Karpas-422 (cell line): ENCODE measurements at regions not wholly inside any gene's neighbourhood (a gene's known extent, or its start where the extent isn't known, plus 50 kb on each side); places are given as distances from the start of the nearest gene placed in this dataset.
A peak's percentile ranks its signal among the peaks of the same experiment; 100 is the strongest.
"Not testable (repeated sequence)": the region's sequence is repeated elsewhere in the genome, so short reads cannot be mapped to it uniquely, and the experiment has no call there.

ENCODE experiments used
- DNase-seq: peaks from one replicate; pipeline ENCODE4 v3.0.0-alpha.2; 2015
- H2AFZ ChIP-seq: fragments of 200-600 bp; sonication (generic); 2 replicates; pipeline ENCODE4 v1.6.1; 2014; ENCODE audit warnings: antibody characterized with exemption, low read length, mixed read lengths
- H3K27ac ChIP-seq: fragments of 200-600 bp; sonication (generic); 2 replicates; pipeline ENCODE4 v1.5.1; 2014; ENCODE audit warnings: mild to moderate bottlenecking, low read length, moderate library complexity
- H3K27me3 ChIP-seq: fragments of 200-600 bp; sonication (generic); 2 replicates; pipeline ENCODE4 v1.6.1; 2014; ENCODE audit warnings: low read length, mixed read lengths
- H3K36me3 ChIP-seq: fragments of 200-600 bp; sonication (generic); 2 replicates; pipeline ENCODE4 v1.6.1; 2014; ENCODE audit warnings: low read length, mixed read lengths; ENCODE audit not compliant: insufficient read depth
- H3K4me1 ChIP-seq: fragments of 200-600 bp; sonication (generic); 2 replicates; pipeline ENCODE4 v1.6.1; 2014; ENCODE audit warnings: mild to moderate bottlenecking, low read length, mixed read lengths
- H3K4me2 ChIP-seq: fragments of 200-600 bp; sonication (generic); 2 replicates; pipeline ENCODE4 v1.6.1; 2014; ENCODE audit warnings: low read length, low read depth, mild to moderate bottlenecking; ENCODE audit not compliant: poor library complexity, severe bottlenecking
- H3K4me3 ChIP-seq: fragments of 200-600 bp; sonication (generic); 2 replicates; pipeline ENCODE4 v1.5.1; 2014; ENCODE audit warnings: mild to moderate bottlenecking, antibody characterized with exemption, low read length, mixed read lengths
- H3K79me2 ChIP-seq: fragments of 200-600 bp; sonication (generic); 2 replicates; pipeline ENCODE4 v1.6.1; 2014; ENCODE audit warnings: mild to moderate bottlenecking, low read length, mixed read lengths
- H3K9ac ChIP-seq: fragments of 200-600 bp; sonication (generic); 2 replicates; pipeline ENCODE4 v1.6.0; 2014; ENCODE audit warnings: low read length
- H3K9me2 ChIP-seq: fragments of 200-600 bp; sonication (generic), shearing (Covaris generic); replicated peaks from 2 replicates; pipeline ENCODE4 v1.6.0; 2014; ENCODE audit warnings: mild to moderate bottlenecking, low read length, moderate library complexity; ENCODE audit not compliant: insufficient read depth
- H3K9me3 ChIP-seq: fragments of 300-700, 200-600 bp; sonication (generic); 2 replicates; pipeline ENCODE4 v1.6.1; 2014; ENCODE audit warnings: low read length, mixed read lengths
- H4K20me1 ChIP-seq: fragments of 200-600 bp; sonication (generic); 2 replicates; pipeline ENCODE4 v1.6.1; 2014; ENCODE audit warnings: mild to moderate bottlenecking, antibody characterized with exemption, low read length, low read depth; ENCODE audit not compliant: insufficient read depth

DNA sequence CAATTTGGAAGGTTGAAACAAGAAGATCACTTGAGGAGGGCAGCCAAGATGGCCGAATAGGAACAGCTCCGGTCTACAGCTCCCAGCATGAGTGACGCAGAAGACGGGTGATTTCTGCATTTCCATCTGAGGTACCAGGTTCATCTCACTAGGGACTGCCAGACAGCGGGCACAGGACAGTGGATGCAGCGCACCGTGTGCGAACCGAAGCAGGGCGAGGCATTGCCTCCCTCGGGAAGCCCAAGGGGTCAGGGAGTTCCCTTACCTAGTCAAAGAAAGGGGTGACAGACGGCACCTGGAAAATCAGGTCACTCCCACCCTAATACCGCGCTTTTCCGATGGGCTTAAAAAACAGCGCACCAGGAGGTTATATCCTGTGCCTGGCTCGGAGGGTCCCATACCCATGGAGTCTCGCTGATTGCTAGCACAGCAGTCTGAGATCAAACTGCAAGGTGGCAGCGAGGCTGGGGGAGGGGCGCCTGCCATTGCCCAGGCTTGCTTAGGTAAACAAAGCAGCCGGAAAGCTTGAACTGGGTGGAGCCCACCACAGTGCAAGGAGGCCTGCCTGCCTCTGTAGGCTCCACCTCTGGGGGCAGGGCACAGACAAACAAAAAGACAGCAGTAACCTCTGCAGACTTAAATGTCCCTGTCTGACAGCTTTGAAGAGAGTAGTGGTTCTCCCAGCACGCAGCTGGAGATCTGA is 430.4 kb upstream of the RGMB start:
- H2AFZ ChIP-seq, H3K9ac ChIP-seq, H3K9me2 ChIP-seq, H3K4me2 ChIP-seq, H3K9me3 ChIP-seq, H3K4me1 ChIP-seq, H3K27ac ChIP-seq, H3K27me3 ChIP-seq, H4K20me1 ChIP-seq, H3K36me3 ChIP-seq, H3K4me3 ChIP-seq, H3K79me2 ChIP-seq, DNase-seq: not testable (repeated sequence)

- Histone ChIP-seq H3K27me3 (no peaks in the 10 kb centered on the region), H3K4me1 (no peaks in the 10 kb centered on the region), H4K20me1 (no peaks in the 10 kb centered on the region), H3K9me3 (peaks cover 7% of the 10 kb centered on the region; the same call in 1 of the 2 replicates), H3K9ac (no peak overlapping the region), H3K4me3 (no peak overlapping the region), H2AFZ (no peak overlapping the region), H3K36me3 (no peaks in the 10 kb centered on the region), H3K79me2 (no peaks in the 10 kb centered on the region), H3K4me2 (no peak overlapping the region), H3K27ac (no peak overlapping the region), H3K9me2 (no peaks in the 10 kb centered on the region)
- peak; percentile 76 for DNase-seq
Observed at GRCh38 chr5:98349251-98349989, 424.0 kb upstream of the RGMB start.

GRCh38 chr5:98349990-98350365 is 423.5 kb upstream of the RGMB start:
- no peaks in the 10 kb centered on the region for H3K9me2 ChIP-seq
- H3K4me1 ChIP-seq: no peaks in the 10 kb centered on the region
- H3K9ac ChIP-seq: no peak overlapping the region
- H3K36me3 ChIP-seq: no peaks in the 10 kb centered on the region
- H3K4me3 ChIP-seq: no peak overlapping the region
- no peak overlapping the region for H2AFZ ChIP-seq
- DNase-seq: no peak
- H3K79me2 ChIP-seq: no peaks in the 10 kb centered on the region
- H4K20me1 ChIP-seq: no peaks in the 10 kb centered on the region
- H3K9me3 ChIP-seq: peaks cover 7% of the 10 kb centered on the region; the same call in 1 of the 2 replicates
- H3K27me3 ChIP-seq: no peaks in the 10 kb centered on the region
- no peak overlapping the region for H3K27ac ChIP-seq
- H3K4me2 ChIP-seq: no peak overlapping the region

DNA sequence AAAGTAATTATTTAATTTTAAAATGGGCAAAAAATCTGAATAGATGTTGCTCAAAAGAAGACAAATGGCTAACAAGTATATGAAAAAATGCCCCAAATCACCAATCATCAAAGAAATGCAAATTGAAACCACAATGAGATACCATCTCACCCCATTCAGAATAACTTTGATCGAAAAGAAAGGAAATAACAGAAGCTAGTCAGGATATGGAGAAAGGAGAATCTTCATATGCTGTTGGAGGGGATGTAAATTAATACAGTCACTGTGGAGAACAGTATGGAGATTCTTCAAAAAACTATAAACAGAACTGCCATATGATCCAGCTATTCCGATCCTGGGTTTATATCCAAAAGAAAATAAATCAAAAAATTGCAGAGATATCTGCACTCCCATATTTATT is 418.5 kb upstream of the RGMB start:
- Histone ChIP-seq H3K79me2 (no peaks in the 10 kb centered on the region), H3K27ac (no peak overlapping the region), H3K36me3 (no peaks in the 10 kb centered on the region), H3K9me2 (no peaks in the 10 kb centered on the region), H4K20me1 (no peaks in the 10 kb centered on the region), H3K27me3 (no peaks in the 10 kb centered on the region), H3K4me1 (no peaks in the 10 kb centered on the region), H3K4me3 (no peak overlapping the region), H3K9ac (no peak overlapping the region), H3K9me3 (peaks cover 6% of the 10 kb centered on the region; the same call in 1 of the 2 replicates), H2AFZ (no peak overlapping the region), H3K4me2 (no peak overlapping the region)
- no peak for DNase-seq

- Histone ChIP-seq H3K36me3 (no peaks in the 10 kb centered on the region), H4K20me1 (no peaks in the 10 kb centered on the region), H3K4me3 (no peak overlapping the region), H3K27ac (no peak overlapping the region), H3K4me1 (no peaks in the 10 kb centered on the region), H3K4me2 (no peak overlapping the region), H3K9me3 (no peaks in the 10 kb centered on the region), H2AFZ (no peak overlapping the region), H3K9me2 (no peaks in the 10 kb centered on the region), H3K79me2 (no peaks in the 10 kb centered on the region), H3K27me3 (no peaks in the 10 kb centered on the region), H3K9ac (no peak overlapping the region)
- DNase-seq: no peak
Observed at GRCh38 chr5:98360548-98360947, 412.9 kb upstream of the RGMB start.

- no peak overlapping the region for H3K9ac ChIP-seq
- H3K4me1 ChIP-seq: no peaks in the 10 kb centered on the region
- no peak overlapping the region for H3K27ac ChIP-seq
- no peaks in the 10 kb centered on the region for H3K27me3 ChIP-seq
- no peak overlapping the region for H3K4me3 ChIP-seq
- DNase-seq: no peak
- no peak overlapping the region for H3K4me2 ChIP-seq
- H4K20me1 ChIP-seq: no peaks in the 10 kb centered on the region
- H2AFZ ChIP-seq: no peak overlapping the region
- no peaks in the 10 kb centered on the region for H3K9me2 ChIP-seq
- H3K9me3 ChIP-seq: no peaks in the 10 kb centered on the region
- no peaks in the 10 kb centered on the region for H3K79me2 ChIP-seq
- no peaks in the 10 kb centered on the region for H3K36me3 ChIP-seq
Observed at GRCh38 chr5:98363157-98363556, 410.3 kb upstream of the RGMB start.

- no peaks in the 10 kb centered on the region for H3K9me2 ChIP-seq
- H3K9ac ChIP-seq: no peak overlapping the region
- no peaks in the 10 kb centered on the region for H3K27me3 ChIP-seq
- H3K4me1 ChIP-seq: no peaks in the 10 kb centered on the region
- H4K20me1 ChIP-seq: no peaks in the 10 kb centered on the region
- no peak overlapping the region for H3K4me3 ChIP-seq
- no peaks in the 10 kb centered on the region for H3K79me2 ChIP-seq
- H2AFZ ChIP-seq: no peak overlapping the region
- no peak overlapping the region for H3K4me2 ChIP-seq
- H3K27ac ChIP-seq: no peak overlapping the region
- H3K9me3 ChIP-seq: no peaks in the 10 kb centered on the region
- no peak for DNase-seq
- no peaks in the 10 kb centered on the region for H3K36me3 ChIP-seq
Observed at GRCh38 chr5:98364549-98364948, 408.9 kb upstream of the RGMB start.

DNA sequence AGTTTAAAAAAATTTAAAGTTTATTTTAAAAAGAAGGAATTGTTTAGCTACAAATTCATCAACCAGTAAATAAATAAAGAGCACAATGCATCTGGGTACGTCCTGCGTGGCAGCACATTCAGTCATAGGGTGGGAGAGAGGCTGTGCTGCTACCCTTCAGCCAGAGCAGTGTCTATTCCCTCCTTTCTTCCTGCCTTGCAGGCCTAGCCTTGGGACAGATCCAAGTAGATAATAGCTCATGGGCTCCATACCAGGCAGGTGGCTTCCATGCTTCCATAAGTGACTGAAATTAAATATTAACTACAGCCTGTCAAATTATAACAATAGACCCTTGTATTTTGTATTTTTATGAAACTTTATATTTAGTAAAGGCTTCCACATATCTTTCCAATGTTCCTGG is 408.3 kb upstream of the RGMB start:
- Histone ChIP-seq H3K9me3 (no peaks in the 10 kb centered on the region), H3K27me3 (no peaks in the 10 kb centered on the region), H4K20me1 (no peaks in the 10 kb centered on the region), H3K27ac (no peak overlapping the region), H3K9me2 (no peaks in the 10 kb centered on the region), H2AFZ (no peak overlapping the region), H3K4me1 (no peaks in the 10 kb centered on the region), H3K4me2 (no peak overlapping the region), H3K4me3 (no peak overlapping the region), H3K36me3 (no peaks in the 10 kb centered on the region), H3K9ac (no peak overlapping the region), H3K79me2 (no peaks in the 10 kb centered on the region)
- DNase-seq: no peak
